Choroid plexus epithelial cell (primary cell): ENCODE measurements at regions not wholly inside any gene's neighbourhood (a gene's known extent, or its start where the extent isn't known, plus 50 kb on each side); places are given as distances from the start of the nearest gene placed in this dataset.

Experiments
- DNase-seq: peaks from one replicate; pipeline ENCODE4 v3.0.0-alpha.2; 2010; ENCODE audit warnings: low read depth
- H3K4me3 ChIP-seq: 2 replicates; pipeline ENCODE4 v1.5.1; 2011; ENCODE audit warnings: low read depth, mild to moderate bottlenecking, control low read depth, low read length, moderate library complexity
- TF ChIP-seq, protein P1 (sequence below): conservative IDR thresholded peaks from 2 replicates; pipeline ENCODE4 v1.5.1; 2011; ENCODE audit warnings: low read depth, mild to moderate bottlenecking, control low read depth, inconsistent platforms, low read length, moderate library complexity

GRCh38 chr10:131469551-131469950 is 158.0 kb upstream of the TCERG1L start:
- TF ChIP-seq, protein P1, sequence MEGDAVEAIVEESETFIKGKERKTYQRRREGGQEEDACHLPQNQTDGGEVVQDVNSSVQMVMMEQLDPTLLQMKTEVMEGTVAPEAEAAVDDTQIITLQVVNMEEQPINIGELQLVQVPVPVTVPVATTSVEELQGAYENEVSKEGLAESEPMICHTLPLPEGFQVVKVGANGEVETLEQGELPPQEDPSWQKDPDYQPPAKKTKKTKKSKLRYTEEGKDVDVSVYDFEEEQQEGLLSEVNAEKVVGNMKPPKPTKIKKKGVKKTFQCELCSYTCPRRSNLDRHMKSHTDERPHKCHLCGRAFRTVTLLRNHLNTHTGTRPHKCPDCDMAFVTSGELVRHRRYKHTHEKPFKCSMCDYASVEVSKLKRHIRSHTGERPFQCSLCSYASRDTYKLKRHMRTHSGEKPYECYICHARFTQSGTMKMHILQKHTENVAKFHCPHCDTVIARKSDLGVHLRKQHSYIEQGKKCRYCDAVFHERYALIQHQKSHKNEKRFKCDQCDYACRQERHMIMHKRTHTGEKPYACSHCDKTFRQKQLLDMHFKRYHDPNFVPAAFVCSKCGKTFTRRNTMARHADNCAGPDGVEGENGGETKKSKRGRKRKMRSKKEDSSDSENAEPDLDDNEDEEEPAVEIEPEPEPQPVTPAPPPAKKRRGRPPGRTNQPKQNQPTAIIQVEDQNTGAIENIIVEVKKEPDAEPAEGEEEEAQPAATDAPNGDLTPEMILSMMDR: no peak
- DNase-seq: no peak
- H3K4me3 ChIP-seq: no peak overlapping the region

- TF ChIP-seq, protein P1: no peak
- DNase-seq: no peak
- no peak overlapping the region for H3K4me3 ChIP-seq
Measured at GRCh38 chr10:131473645-131474044, 162.1 kb upstream of the TCERG1L start.

DNA sequence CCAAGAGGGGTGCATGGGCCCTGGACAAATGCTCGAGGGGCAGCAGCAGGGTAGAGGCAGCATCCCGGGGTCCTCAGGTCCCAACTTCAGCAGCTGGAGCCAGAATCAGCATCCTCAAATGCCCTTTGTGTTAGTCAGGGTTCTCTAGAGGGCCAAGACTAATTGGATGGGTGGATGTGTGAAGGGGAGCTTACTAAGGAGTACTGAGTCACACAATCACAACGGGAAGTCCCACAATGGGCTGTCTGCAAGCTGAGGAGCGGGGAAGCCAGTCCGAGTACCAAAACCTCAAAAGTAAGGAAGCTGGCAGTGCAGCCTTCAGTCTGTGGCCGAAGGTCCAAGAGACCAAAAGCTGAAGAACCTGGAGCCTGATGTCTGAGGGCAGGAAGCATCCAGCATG is 162.9 kb upstream of the TCERG1L start:
- no peak overlapping the region for H3K4me3 ChIP-seq
- TF ChIP-seq, protein P1: no peak
- DNase-seq: no peak

- no peak overlapping the region for H3K4me3 ChIP-seq
- TF ChIP-seq, protein P1: no peak
- no peak for DNase-seq
Measured at GRCh38 chr10:131475043-131475442, 163.5 kb upstream of the TCERG1L start.

- no peak overlapping the region for H3K4me3 ChIP-seq
- TF ChIP-seq, protein P1: no peak
- no peak for DNase-seq
Measured at GRCh38 chr10:131475803-131476202, 164.3 kb upstream of the TCERG1L start.

DNA sequence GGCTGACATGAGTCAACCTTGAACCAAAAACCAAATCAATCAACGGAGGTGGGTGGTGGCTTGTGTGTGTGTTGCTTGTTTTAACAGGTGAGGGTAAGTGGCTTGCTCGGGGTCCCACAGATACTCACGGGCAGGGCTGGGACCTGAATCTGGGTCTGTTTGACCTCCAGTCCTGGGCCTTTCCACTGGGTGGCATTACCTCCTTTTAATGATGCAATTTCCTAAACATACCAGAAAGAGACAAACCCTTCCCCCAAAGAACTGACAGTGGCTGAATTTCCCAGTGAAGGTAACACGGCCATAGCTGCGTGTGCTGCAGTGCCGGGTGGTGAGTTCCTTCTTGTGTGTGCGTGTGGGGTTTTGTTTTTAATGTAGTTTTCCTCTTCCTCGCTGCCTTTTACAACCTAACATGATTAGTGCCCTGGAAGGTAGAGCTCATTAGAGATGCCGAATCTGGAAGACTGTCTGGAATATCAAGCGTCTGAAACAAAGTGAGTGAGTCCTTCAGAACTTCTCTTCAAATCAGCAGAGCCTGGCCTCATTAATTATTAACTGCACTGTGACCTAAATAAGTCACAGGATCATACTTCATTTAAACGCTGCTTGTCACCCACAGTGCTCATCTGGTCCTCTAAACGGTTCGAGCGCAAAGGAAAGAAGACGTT is 166.1 kb upstream of the TCERG1L start:
- no peak overlapping the region for H3K4me3 ChIP-seq
- DNase-seq: no peak
- TF ChIP-seq, protein P1: no peak

DNA sequence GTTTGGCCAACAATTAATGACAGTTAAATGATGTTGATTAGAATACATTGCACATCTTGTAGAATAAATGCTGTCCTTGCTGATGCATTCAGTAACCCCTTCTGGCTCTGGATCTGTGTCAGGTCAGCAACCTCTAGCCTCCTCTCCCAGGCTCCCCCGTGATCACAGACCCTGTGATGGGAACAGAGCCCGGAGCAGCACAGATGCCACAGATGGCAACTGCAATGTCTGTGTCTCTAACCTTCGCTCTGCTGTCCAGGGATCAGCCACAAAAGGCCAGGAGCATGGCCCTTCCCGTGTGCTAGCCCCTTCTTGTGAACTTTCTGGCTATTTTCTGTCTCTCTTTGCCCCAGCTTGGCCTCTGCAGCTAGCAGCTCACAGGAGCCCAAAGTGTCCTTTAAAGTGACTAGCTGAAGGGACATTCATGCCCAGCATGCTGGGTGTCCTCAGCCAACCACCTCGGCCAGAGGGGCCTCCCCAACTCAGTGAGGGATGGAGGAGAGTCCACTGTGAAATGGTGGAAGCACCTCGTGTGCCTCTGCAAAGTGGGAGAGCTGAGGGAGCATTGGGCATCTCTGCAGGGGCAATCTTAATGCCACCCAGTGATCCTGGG is 167.0 kb upstream of the TCERG1L start:
- DNase-seq: no peak
- TF ChIP-seq, protein P1: no peak
- no peak overlapping the region for H3K4me3 ChIP-seq
